Mesenchymal stem cell (in vitro differentiated cells and primary cell): ENCODE measurements at regions not wholly inside any gene's neighbourhood (a gene's known extent, or its start where the extent isn't known, plus 50 kb on each side); places are given as distances from the start of the nearest gene placed in this dataset.

ENCODE experiments used
- DNase-seq: peaks from one replicate; pipeline ENCODE4 v3.0.0-alpha.2; 2013
- H2AFZ ChIP-seq: one replicate; pipeline ENCODE4 v1.6.1; 2013; ENCODE audit warnings: low read depth, mild to moderate bottlenecking, control low read depth, inconsistent platforms, low read length, moderate library complexity
- H2AK5ac ChIP-seq: 2 replicates; pipeline ENCODE4 v1.6.1; 2013; ENCODE audit warnings: low read length, moderate library complexity, mild to moderate bottlenecking, inconsistent platforms; ENCODE audit not compliant: severe bottlenecking
- H2BK120ac ChIP-seq: one replicate; pipeline ENCODE4 v1.6.1; 2013; ENCODE audit warnings: low read depth, mild to moderate bottlenecking, inconsistent platforms, low read length, moderate library complexity
- H2BK12ac ChIP-seq, 2 experiments: one replicate each; pipeline ENCODE4 v1.6.1; 2013; ENCODE audit warnings: inconsistent platforms in 2 of 2, low read length in 2 of 2, mild to moderate bottlenecking in 2 of 2, moderate library complexity in 2 of 2, control low read depth in 1 of 2
- H2BK15ac ChIP-seq: one replicate; pipeline ENCODE4 v1.6.1; 2013; ENCODE audit warnings: mild to moderate bottlenecking, low read depth, inconsistent platforms; ENCODE audit not compliant: poor library complexity, severe bottlenecking
- H2BK5ac ChIP-seq: 2 replicates; pipeline ENCODE4 v1.6.1; 2013; ENCODE audit warnings: low read depth, mild to moderate bottlenecking, low read length, control low read depth, inconsistent platforms; ENCODE audit not compliant: poor library complexity, severe bottlenecking
- H3K14ac ChIP-seq, 2 experiments: one replicate each; pipeline ENCODE4 v1.6.1; 2013; ENCODE audit warnings: inconsistent platforms in 2 of 2, low read length in 2 of 2, control low read depth in 1 of 2, mild to moderate bottlenecking in 1 of 2, moderate library complexity in 1 of 2
- H3K18ac ChIP-seq, 2 experiments: one replicate each; pipeline ENCODE4 v1.6.1; 2013; ENCODE audit warnings: inconsistent platforms in 2 of 2, low read length in 2 of 2, control low read depth in 1 of 2, low read depth in 1 of 2, mild to moderate bottlenecking in 1 of 2
- H3K23ac ChIP-seq, 2 experiments: one replicate each; pipeline ENCODE4 v1.6.1; 2013; ENCODE audit warnings: inconsistent platforms in 2 of 2, low read length in 2 of 2, mild to moderate bottlenecking in 2 of 2, moderate library complexity in 2 of 2, control low read depth in 1 of 2
- H3K27ac ChIP-seq: 2 replicates; pipeline ENCODE4 v1.5.1; 2013; ENCODE audit warnings: mild to moderate bottlenecking, moderate library complexity, low read length, control low read depth, inconsistent platforms; ENCODE audit not compliant: poor library complexity, severe bottlenecking
- H3K27me3 ChIP-seq, 2 experiments: 2 replicates each; pipeline versions ENCODE4 v1.6.1 to v1.7.0; 2013; ENCODE audit warnings: low read length in 2 of 2, mild to moderate bottlenecking in 2 of 2, moderate library complexity in 2 of 2, control low read depth in 1 of 2, inconsistent platforms in 1 of 2; ENCODE audit not compliant: control insufficient read depth in 1 of 2, insufficient read depth in 1 of 2
- H3K36me3 ChIP-seq, 2 experiments: 2 replicates each; pipeline versions ENCODE4 v1.6.1 to v1.7.0; 2013; ENCODE audit warnings: low read length in 2 of 2, control low read depth in 1 of 2, inconsistent platforms in 1 of 2, low read depth in 1 of 2, mild to moderate bottlenecking in 1 of 2; ENCODE audit not compliant: insufficient read depth in 2 of 2, control insufficient read depth in 1 of 2
- H3K4ac ChIP-seq, 2 experiments: one replicate each; pipeline ENCODE4 v1.6.1; 2013; ENCODE audit warnings: inconsistent platforms in 2 of 2, low read length in 2 of 2, mild to moderate bottlenecking in 2 of 2, moderate library complexity in 2 of 2, control low read depth in 1 of 2, low read depth in 1 of 2
- H3K4me1 ChIP-seq: 2 replicates; pipeline ENCODE4 v1.6.1; 2013; ENCODE audit warnings: low read depth, low read length, control low read depth; ENCODE audit not compliant: control insufficient read depth, insufficient read depth
- H3K4me2 ChIP-seq: 2 replicates; pipeline ENCODE4 v1.6.1; 2013; ENCODE audit warnings: low read length, mild to moderate bottlenecking, inconsistent platforms; ENCODE audit not compliant: poor library complexity, severe bottlenecking
- H3K4me3 ChIP-seq, 2 experiments: 2 replicates each; pipeline versions ENCODE4 v1.5.1 to v1.7.0; 2013; ENCODE audit warnings: low read length in 2 of 2, mild to moderate bottlenecking in 2 of 2, control low read depth in 1 of 2, low read depth in 1 of 2; ENCODE audit not compliant: insufficient read depth in 1 of 2
- H3K79me1 ChIP-seq: replicated peaks from 2 replicates; pipeline ENCODE4 v1.6.1; 2013; ENCODE audit warnings: mild to moderate bottlenecking, control low read depth, low read length, inconsistent platforms; ENCODE audit not compliant: poor library complexity, severe bottlenecking
- H3K9ac ChIP-seq: 2 replicates; pipeline ENCODE4 v1.7.0; 2013; ENCODE audit warnings: mild to moderate bottlenecking, low read length, moderate library complexity
- H3K9me3 ChIP-seq: 2 replicates; pipeline ENCODE4 v1.7.0; 2013; ENCODE audit warnings: mild to moderate bottlenecking, low read length; ENCODE audit not compliant: control insufficient read depth
- H4K8ac ChIP-seq: one replicate; pipeline ENCODE4 v1.6.1; 2013; ENCODE audit warnings: inconsistent platforms, mild to moderate bottlenecking, low read length, moderate library complexity
- H4K91ac ChIP-seq: one replicate; pipeline ENCODE4 v1.6.1; 2013; ENCODE audit warnings: mild to moderate bottlenecking, low read length, inconsistent platforms
- WGBS: methylation state at CpG from one replicate; pipeline ENCODE4 v1.1.7; 2013; ENCODE audit warnings: mixed read lengths; 5-methylcytosine and 5-hydroxymethylcytosine counted together

DNA sequence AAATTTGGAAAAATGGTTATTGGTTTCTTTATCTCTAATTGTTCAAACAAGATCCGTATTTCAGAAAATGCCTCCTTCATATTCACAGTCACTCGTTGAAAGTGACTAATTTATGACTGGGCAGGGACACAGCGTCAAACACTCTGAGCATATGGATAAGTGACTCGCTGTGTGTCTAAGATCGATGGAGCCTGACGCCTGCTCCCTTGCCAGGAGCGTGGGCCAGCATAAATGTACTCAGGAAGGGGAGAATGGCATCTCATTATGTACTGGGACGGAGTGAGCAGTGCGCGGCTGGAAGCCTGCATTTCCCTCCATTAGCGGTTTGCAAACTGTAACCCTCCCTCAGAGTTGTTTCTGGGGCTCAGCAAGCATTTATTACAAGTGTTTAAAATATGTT, 79.8 kb upstream of the CAST start:
- H2AK5ac ChIP-seq: no peak overlapping the region
- peak overlapping the region in 1 of 2 experiments; percentile 86 for H2BK12ac ChIP-seq
- no peak overlapping the region for H2BK15ac ChIP-seq
- DNase-seq: no peak
- no peak overlapping the region for H4K8ac ChIP-seq
- no peaks in the 10 kb centered on the region for H3K27me3 ChIP-seq
- H3K79me1 ChIP-seq: no peaks in the 10 kb centered on the region
- peaks cover 2% of the 10 kb centered on the region for H3K4me1 ChIP-seq
- 26% methylated on average over 10 of the region's 11 CpGs for WGBS
- H3K36me3 ChIP-seq: no peaks in the 10 kb centered on the region
- H4K91ac ChIP-seq: no peak overlapping the region
- H3K23ac ChIP-seq: no peak overlapping the region
- H2BK120ac ChIP-seq: no peak overlapping the region
- no peak overlapping the region for H3K27ac ChIP-seq
- H3K4me3 ChIP-seq: no peak overlapping the region
- peak overlapping the region; percentile 5 for H3K4me2 ChIP-seq
- H3K18ac ChIP-seq: peak overlapping the region in 1 of 2 experiments; percentile 61
- H3K14ac ChIP-seq: no peak overlapping the region
- no peak overlapping the region for H3K9ac ChIP-seq
- no peaks in the 10 kb centered on the region for H3K9me3 ChIP-seq
- no peak overlapping the region for H2BK5ac ChIP-seq
- no peak overlapping the region for H3K4ac ChIP-seq
- no peak overlapping the region for H2AFZ ChIP-seq

DNA sequence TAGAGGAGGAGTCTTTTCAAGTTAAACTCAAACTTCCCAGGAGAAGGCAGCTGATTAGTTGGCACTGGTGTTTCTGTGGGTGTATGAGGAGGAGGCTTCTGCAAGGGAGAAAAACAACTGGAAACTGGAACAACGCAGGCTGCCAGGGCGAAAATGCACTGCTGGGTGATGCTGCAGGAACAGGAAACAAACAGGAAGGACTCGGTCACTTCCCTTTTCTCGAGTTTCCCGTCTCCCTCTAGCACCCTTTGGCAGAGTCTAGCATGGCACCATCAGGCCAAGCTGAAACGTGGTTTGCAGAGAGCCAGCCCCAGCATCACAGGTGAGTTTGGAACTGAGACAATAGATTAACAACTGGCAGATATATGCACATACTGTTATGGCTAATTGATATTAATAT, 77.5 kb upstream of the CAST start:
- 80% methylated on average over 6 of the region's 6 CpGs for WGBS
- no peak overlapping the region for H3K4me3 ChIP-seq
- no peaks in the 10 kb centered on the region for H3K27me3 ChIP-seq
- no peak overlapping the region for H3K23ac ChIP-seq
- H3K27ac ChIP-seq: no peak overlapping the region
- no peak for DNase-seq
- H3K9me3 ChIP-seq: no peaks in the 10 kb centered on the region
- no peak overlapping the region for H3K14ac ChIP-seq
- H3K18ac ChIP-seq: no peak overlapping the region
- H3K4ac ChIP-seq: no peak overlapping the region
- H2BK12ac ChIP-seq: no peak overlapping the region
- H2BK120ac ChIP-seq: no peak overlapping the region
- H2BK15ac ChIP-seq: no peak overlapping the region
- H3K9ac ChIP-seq: no peak overlapping the region
- no peaks in the 10 kb centered on the region for H3K79me1 ChIP-seq
- no peak overlapping the region for H4K91ac ChIP-seq
- no peak overlapping the region for H2AK5ac ChIP-seq
- peaks cover 2% of the 10 kb centered on the region for H3K4me1 ChIP-seq
- no peaks in the 10 kb centered on the region for H3K36me3 ChIP-seq
- no peak overlapping the region for H3K4me2 ChIP-seq
- no peak overlapping the region for H4K8ac ChIP-seq
- no peak overlapping the region for H2BK5ac ChIP-seq
- H2AFZ ChIP-seq: no peak overlapping the region

DNA sequence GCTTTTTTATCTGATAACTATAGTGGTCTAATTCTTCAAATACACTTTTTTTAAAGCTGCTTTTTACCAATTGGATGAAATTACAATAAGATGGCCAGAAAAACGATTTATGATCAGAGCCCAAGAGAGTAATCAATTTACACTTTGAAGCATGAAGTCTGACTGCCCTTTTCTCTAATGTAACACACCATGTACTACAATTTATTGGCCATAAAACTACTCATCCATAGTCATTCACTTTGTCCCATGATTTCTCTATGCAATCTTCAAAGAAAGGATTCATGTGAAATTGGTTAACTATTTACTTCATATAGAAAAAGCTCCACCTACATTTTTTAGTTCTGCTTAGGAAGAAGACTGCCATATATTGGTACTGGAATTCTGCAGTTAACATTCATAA, 73.6 kb upstream of the CAST start:
- Histone ChIP-seq H2AK5ac (no peak overlapping the region), H3K79me1 (no peaks in the 10 kb centered on the region), H3K4me1 (peaks cover 2% of the 10 kb centered on the region), H3K4me2 (no peak overlapping the region), H3K4me3 (no peak overlapping the region), H2BK120ac (no peak overlapping the region), H3K9me3 (no peaks in the 10 kb centered on the region), H2AFZ (no peak overlapping the region), H3K36me3 (no peaks in the 10 kb centered on the region), H4K8ac (no peak overlapping the region), H3K27me3 (no peaks in the 10 kb centered on the region), H2BK15ac (no peak overlapping the region), H3K9ac (no peak overlapping the region), H3K14ac (no peak overlapping the region), H2BK12ac (no peak overlapping the region), H3K23ac (no peak overlapping the region), H4K91ac (no peak overlapping the region), H3K27ac (no peak overlapping the region), H3K4ac (no peak overlapping the region), H3K18ac (no peak overlapping the region), H2BK5ac (no peak overlapping the region)
- no peak for DNase-seq
- 94% methylated on average over 1 of the region's 1 CpG for WGBS

DNA sequence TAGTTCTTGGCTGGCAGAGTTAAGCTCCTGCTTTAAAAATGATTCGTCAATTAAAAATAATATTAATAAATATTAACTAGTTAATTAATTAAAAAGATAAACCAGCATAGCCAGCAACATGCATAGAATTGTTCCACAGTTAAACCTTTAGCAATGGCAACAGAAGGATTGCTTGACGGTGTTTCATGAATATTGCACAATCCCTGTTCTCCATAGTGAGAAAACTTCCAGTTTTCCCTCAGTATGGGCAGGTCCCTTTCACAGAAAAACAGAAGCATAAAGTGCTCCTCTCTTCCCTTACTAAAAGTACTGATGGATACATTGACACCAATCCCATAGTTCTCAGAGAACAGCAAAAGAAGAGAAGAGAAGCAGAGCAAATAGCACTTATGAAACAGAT, 71.4 kb upstream of the CAST start:
- Histone ChIP-seq H3K9me3 (no peaks in the 10 kb centered on the region), H3K79me1 (no peaks in the 10 kb centered on the region), H2BK5ac (no peak overlapping the region), H3K4me1 (peaks cover 2% of the 10 kb centered on the region), H3K23ac (no peak overlapping the region), H2AFZ (no peak overlapping the region), H2BK15ac (no peak overlapping the region), H3K18ac (no peak overlapping the region), H4K8ac (no peak overlapping the region), H4K91ac (no peak overlapping the region), H3K4me3 (no peak overlapping the region), H3K4me2 (no peak overlapping the region), H3K14ac (no peak overlapping the region), H3K27ac (no peak overlapping the region), H2AK5ac (no peak overlapping the region), H3K36me3 (no peaks in the 10 kb centered on the region), H2BK12ac (no peak overlapping the region), H2BK120ac (no peak overlapping the region), H3K27me3 (no peaks in the 10 kb centered on the region), H3K9ac (no peak overlapping the region), H3K4ac (no peak overlapping the region)
- peak; percentile 32 for DNase-seq
- 38% methylated on average over 1 of the region's 2 CpGs for WGBS
